OCI-LY1 (cell line): ENCODE measurements at regions not wholly inside any gene's neighbourhood (a gene's known extent, or its start where the extent isn't known, plus 50 kb on each side); places are given as distances from the start of the nearest gene placed in this dataset.

ENCODE experiments used
- CTCF ChIP-seq: fragments of 200-600 bp; sonication (generic), shearing (Covaris generic); IDR thresholded peaks from 2 replicates; pipeline ENCODE4 v1.5.1; 2017; ENCODE audit warnings: mild to moderate bottlenecking, antibody characterized with exemption, low read length, moderate library complexity, mixed read lengths
- EZH2 ChIP-seq: fragments of 200-600 bp; sonication (generic), shearing (Covaris generic); IDR thresholded peaks from 2 replicates; pipeline ENCODE4 v1.8.0; 2017; ENCODE audit warnings: borderline replicate concordance, mixed run types, mild to moderate bottlenecking, antibody characterized with exemption, low read length, moderate library complexity, mixed read lengths

DNA sequence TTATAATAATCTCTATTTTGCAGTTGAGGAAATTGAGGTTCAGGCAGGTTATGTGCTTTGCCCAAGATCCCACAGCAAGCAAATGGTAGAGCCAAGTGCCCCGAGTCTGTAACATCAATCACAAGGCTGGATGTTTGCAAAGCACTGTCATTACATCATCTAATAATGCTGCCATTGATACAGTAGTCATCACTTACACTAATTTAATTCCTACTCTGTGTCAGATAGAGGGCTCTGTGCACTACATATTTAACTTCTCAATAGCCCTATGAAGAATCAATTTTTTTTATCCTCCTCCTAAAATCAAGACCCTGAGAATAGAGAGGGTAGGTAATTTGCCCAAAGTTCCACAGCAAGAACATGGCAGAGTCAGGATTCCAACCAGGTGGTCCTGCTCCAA is 178.1 kb upstream of the VASH1 start:
- TF ChIP-seq CTCF (no peak), EZH2 (no peak)
